ENCODE measurements at regions not wholly inside any gene's neighbourhood (a gene's known extent, or its start where the extent isn't known, plus 50 kb on each side); places are given as distances from the start of the nearest gene placed in this dataset.

GRCh38 chr2:76251342-76251741 is 540.6 kb upstream of the GCFC2 start:
- Histone ChIP-seq H2AFZ (ENCODE audit: low read length) (no peak overlapping the region), H3K36me3 (ENCODE audit: insufficient read depth, low read length) (no peaks in the 10 kb centered on the region), H4K20me1 (ENCODE audit: insufficient read depth, low read length) (no peaks in the 10 kb centered on the region), H3K9me3 (ENCODE audit: low read depth, low read length) (no peaks in the 10 kb centered on the region), H3K27me3 (ENCODE audit: insufficient read depth, low read length) (no peaks in the 10 kb centered on the region), H3K4me2 (ENCODE audit: insufficient read depth, low read length) (no peak overlapping the region), H3K27ac (ENCODE audit: low read depth, low read length) (no peak overlapping the region), H3K79me2 (ENCODE audit: insufficient read depth, low read length) (no peaks in the 10 kb centered on the region), H3K4me3 (ENCODE audit: insufficient read depth, low read length) (no peak overlapping the region), H3K4me1 (ENCODE audit: insufficient read depth, low read length) (no peaks in the 10 kb centered on the region)
- no peak for TF ChIP-seq CTCF (IDR thresholded peaks at IDR 0.05; ENCODE audit: extremely low read depth, low read depth, low read length)
- DNase-seq (ENCODE audit: insufficient read length, low spot score, missing footprints): no peak

GRCh38 chr2:76247006-76247405 is 536.3 kb upstream of the GCFC2 start:
- no peaks in the 10 kb centered on the region for H4K20me1 ChIP-seq (ENCODE audit: insufficient read depth, low read length)
- no peak overlapping the region for H3K4me3 ChIP-seq (ENCODE audit: insufficient read depth, low read length)
- no peak overlapping the region for H3K27ac ChIP-seq (ENCODE audit: low read depth, low read length)
- H3K36me3 ChIP-seq (ENCODE audit: insufficient read depth, low read length): no peaks in the 10 kb centered on the region
- no peak for DNase-seq (ENCODE audit: insufficient read length, low spot score, missing footprints)
- no peak overlapping the region for H3K4me2 ChIP-seq (ENCODE audit: insufficient read depth, low read length)
- no peak overlapping the region for H2AFZ ChIP-seq (ENCODE audit: low read length)
- TF ChIP-seq CTCF (IDR thresholded peaks at IDR 0.05; ENCODE audit: extremely low read depth, low read depth, low read length): no peak
- H3K79me2 ChIP-seq (ENCODE audit: insufficient read depth, low read length): no peaks in the 10 kb centered on the region
- H3K4me1 ChIP-seq (ENCODE audit: insufficient read depth, low read length): no peaks in the 10 kb centered on the region
- H3K9me3 ChIP-seq (ENCODE audit: low read depth, low read length): no peaks in the 10 kb centered on the region
- H3K27me3 ChIP-seq (ENCODE audit: insufficient read depth, low read length): no peaks in the 10 kb centered on the region

- Histone ChIP-seq H3K4me3 (ENCODE audit: insufficient read depth, low read length) (no peak overlapping the region), H3K4me2 (ENCODE audit: insufficient read depth, low read length) (no peak overlapping the region), H3K9me3 (ENCODE audit: low read depth, low read length) (no peaks in the 10 kb centered on the region), H4K20me1 (ENCODE audit: insufficient read depth, low read length) (no peaks in the 10 kb centered on the region), H3K27ac (ENCODE audit: low read depth, low read length) (no peak overlapping the region), H3K4me1 (ENCODE audit: insufficient read depth, low read length) (no peaks in the 10 kb centered on the region), H3K36me3 (ENCODE audit: insufficient read depth, low read length) (no peaks in the 10 kb centered on the region), H3K79me2 (ENCODE audit: insufficient read depth, low read length) (no peaks in the 10 kb centered on the region), H3K27me3 (ENCODE audit: insufficient read depth, low read length) (no peaks in the 10 kb centered on the region), H2AFZ (ENCODE audit: low read length) (no peak overlapping the region)
- TF ChIP-seq CTCF (IDR thresholded peaks at IDR 0.05; ENCODE audit: extremely low read depth, low read depth, low read length): no peak
- no peak for DNase-seq (ENCODE audit: insufficient read length, low spot score, missing footprints)
Measured at GRCh38 chr2:76211991-76212985, 501.6 kb upstream of the GCFC2 start.

- Histone ChIP-seq H3K27me3 (ENCODE audit: insufficient read depth, low read length) (no peaks in the 10 kb centered on the region), H3K79me2 (ENCODE audit: insufficient read depth, low read length) (no peaks in the 10 kb centered on the region), H3K4me3 (ENCODE audit: insufficient read depth, low read length) (no peak overlapping the region), H3K27ac (ENCODE audit: low read depth, low read length) (no peak overlapping the region), H3K36me3 (ENCODE audit: insufficient read depth, low read length) (no peaks in the 10 kb centered on the region), H2AFZ (ENCODE audit: low read length) (no peak overlapping the region), H4K20me1 (ENCODE audit: insufficient read depth, low read length) (no peaks in the 10 kb centered on the region), H3K9me3 (ENCODE audit: low read depth, low read length) (no peaks in the 10 kb centered on the region), H3K4me2 (ENCODE audit: insufficient read depth, low read length) (no peak overlapping the region), H3K4me1 (ENCODE audit: insufficient read depth, low read length) (no peaks in the 10 kb centered on the region)
- DNase-seq (ENCODE audit: insufficient read length, low spot score, missing footprints): no peak
- no peak for TF ChIP-seq CTCF (IDR thresholded peaks at IDR 0.05; ENCODE audit: extremely low read depth, low read depth, low read length)
Measured at GRCh38 chr2:76210551-76210950, 499.8 kb upstream of the GCFC2 start.
